IMR-90 (cell line): ENCODE measurements at regions not wholly inside any gene's neighbourhood (a gene's known extent, or its start where the extent isn't known, plus 50 kb on each side); places are given as distances from the start of the nearest gene placed in this dataset.

Experiments
- ATAC-seq: fragments of 200-7000 bp; cut with Tn5 transposase; 2 replicates; pipeline ENCODE4 v1.9.1; 2020; ENCODE audit warnings: low read depth, mild to moderate bottlenecking, moderate library complexity
- BruUV-seq: library from RNA; stranded (reverse); fragments of 400-500 nt; replicated peaks from 2 replicates; lab custom pipeline; 2021; lab: Mats Ljungman, UMichigan
- CTCF ChIA-PET: fragments of 300-600 bp; formaldehyde crosslinking; extraction: SDS; loops from one replicate; lab custom pipeline; 2021; ENCODE audit warnings: antibody characterized with exemption; lab: Yijun Ruan, JAX
- POLR2A ChIA-PET: fragments of 300-600 bp; sonication (Branson Sonifier 250); formaldehyde crosslinking; loops from one replicate; lab custom pipeline; 2022; ENCODE audit warnings: antibody characterized with exemption; ENCODE audit not compliant: unreplicated experiment; lab: Charles Lee
- DNase-seq: peaks from one replicate; pipeline ENCODE4 v3.0.0; 2013
- H2AFZ ChIP-seq: replicated peaks from 2 replicates; pipeline ENCODE3; 2013; ENCODE audit warnings: low read length, mild to moderate bottlenecking; ENCODE audit not compliant: poor library complexity
- H2AK5ac ChIP-seq: 2 replicates; pipeline ENCODE4 v1.6.1; 2013; ENCODE audit warnings: low read depth, low read length, inconsistent platforms
- H2AK9ac ChIP-seq: replicated peaks from 2 replicates; pipeline ENCODE3; 2013; ENCODE audit warnings: mild to moderate bottlenecking, low read depth, low read length, moderate library complexity; ENCODE audit not compliant: poor library complexity
- H2BK120ac ChIP-seq: 2 replicates; pipeline ENCODE4 v1.6.1; 2013; ENCODE audit warnings: low read depth, low read length, inconsistent platforms
- H2BK15ac ChIP-seq: 3 replicates; pipeline ENCODE4 v1.6.1; 2013; ENCODE audit warnings: low read depth, low read length, inconsistent platforms
- H2BK20ac ChIP-seq: 2 replicates; pipeline ENCODE4 v1.6.1; 2013; ENCODE audit warnings: low read depth, mild to moderate bottlenecking, inconsistent platforms, low read length, moderate library complexity
- H2BK5ac ChIP-seq: 2 replicates; pipeline ENCODE4 v1.6.1; 2013; ENCODE audit warnings: mild to moderate bottlenecking, low read depth, low read length, inconsistent platforms; ENCODE audit not compliant: poor library complexity, severe bottlenecking
- H3K14ac ChIP-seq: replicated peaks from 2 replicates; pipeline ENCODE4 v1.6.1; 2013; ENCODE audit warnings: low read depth, low read length, inconsistent platforms
- H3K18ac ChIP-seq: 2 replicates; pipeline ENCODE4 v1.6.1; 2013; ENCODE audit warnings: low read depth, low read length, control low read depth
- H3K23ac ChIP-seq: 2 replicates; pipeline ENCODE4 v1.6.1; 2013; ENCODE audit warnings: low read depth, low read length, inconsistent platforms
- H3K27ac ChIP-seq: 2 replicates; pipeline ENCODE4 v1.5.1; 2013; ENCODE audit warnings: mild to moderate bottlenecking, control low read depth, low read length; ENCODE audit not compliant: insufficient read depth
- H3K27me3 ChIP-seq: 2 replicates; pipeline ENCODE4 v1.6.1; 2013; ENCODE audit warnings: low read length; ENCODE audit not compliant: control insufficient read depth, insufficient read depth
- H3K36me3 ChIP-seq: 2 replicates; pipeline ENCODE4 v1.6.1; 2013; ENCODE audit warnings: low read length, mixed read lengths; ENCODE audit not compliant: control insufficient read depth, insufficient read depth
- H3K4ac ChIP-seq: 2 replicates; pipeline ENCODE4 v1.6.1; 2013; ENCODE audit warnings: low read depth, low read length, inconsistent platforms
- H3K4me1 ChIP-seq: 2 replicates; pipeline ENCODE4 v1.6.1; 2013; ENCODE audit warnings: low read length, mixed read lengths; ENCODE audit not compliant: control insufficient read depth, insufficient read depth
- H3K4me2 ChIP-seq: 2 replicates; pipeline ENCODE4 v1.6.1; 2013; ENCODE audit warnings: low read depth, mild to moderate bottlenecking, control low read depth, low read length, moderate library complexity
- H3K4me3 ChIP-seq: 2 replicates; pipeline ENCODE4 v1.5.1; 2013; ENCODE audit warnings: low read depth, mild to moderate bottlenecking, control low read depth, low read length, moderate library complexity; ENCODE audit not compliant: insufficient read depth
- H3K56ac ChIP-seq: 2 replicates; pipeline ENCODE4 v1.6.1; 2013; ENCODE audit warnings: low read length, inconsistent platforms; ENCODE audit not compliant: insufficient read depth; ENCODE audit errors: extremely low read depth
- H3K79me1 ChIP-seq, 2 experiments: 2 replicates each; pipeline ENCODE4 v1.6.1; 2013; ENCODE audit warnings: low read length in 2 of 2, inconsistent platforms in 1 of 2, low read depth in 1 of 2
- H3K9ac ChIP-seq: 2 replicates; pipeline ENCODE4 v1.6.1; 2013; ENCODE audit warnings: low read depth, low read length, control low read depth
- H3K9me1 ChIP-seq: 2 replicates; pipeline ENCODE4 v1.6.1; 2013; ENCODE audit warnings: low read length, inconsistent platforms; ENCODE audit not compliant: insufficient read depth
- H3K9me3 ChIP-seq: 2 replicates; pipeline ENCODE4 v1.6.1; 2013; ENCODE audit warnings: low read length; ENCODE audit not compliant: control insufficient read depth, insufficient read depth
- H4K20me1 ChIP-seq: 2 replicates; pipeline ENCODE4 v1.6.1; 2013; ENCODE audit warnings: low read length, inconsistent platforms; ENCODE audit not compliant: insufficient read depth
- H4K5ac ChIP-seq: 2 replicates; pipeline ENCODE4 v1.6.1; 2013; ENCODE audit warnings: mild to moderate bottlenecking, low read depth, low read length, control low read depth
- H4K8ac ChIP-seq, 2 experiments: 2 replicates each; pipeline ENCODE4 v1.6.1; 2013; ENCODE audit warnings: low read depth in 2 of 2, low read length in 2 of 2, control low read depth in 1 of 2, inconsistent platforms in 1 of 2
- H4K91ac ChIP-seq: 2 replicates; pipeline ENCODE4 v1.6.1; 2013; ENCODE audit warnings: low read depth, low read length, inconsistent platforms; ENCODE audit not compliant: insufficient read depth
- BHLHE40 ChIP-seq: fragments of 150-350 bp; IDR thresholded peaks from 2 replicates; pipeline ENCODE4 v1.6.1; 2016; ENCODE audit warnings: mild to moderate bottlenecking, low read depth, low read length
- CHD1 ChIP-seq: IDR thresholded peaks from 2 replicates; pipeline ENCODE4 v1.6.1; 2012; ENCODE audit warnings: low read depth, low read length, improper control_type of control experiment
- CTCF ChIP-seq: conservative IDR thresholded peaks from 2 replicates; pipeline ENCODE4 v1.5.1; 2012; ENCODE audit warnings: mild to moderate bottlenecking, low read depth, low read length, improper control_type of control experiment
- ELK1 ChIP-seq: fragments of 150-350 bp; IDR thresholded peaks from 2 replicates; pipeline ENCODE4 v1.6.1; 2016; ENCODE audit warnings: low read depth, mild to moderate bottlenecking, low read length, moderate library complexity, borderline replicate concordance
- FOS ChIP-seq: fragments of 150-350 bp; IDR thresholded peaks from 2 replicates; pipeline ENCODE4 v1.6.1; 2016; ENCODE audit warnings: low read depth, low read length
- MAFK ChIP-seq: IDR thresholded peaks from 2 replicates; pipeline ENCODE4 v1.6.1; 2012; ENCODE audit warnings: low read depth, low read length, improper control_type of control experiment
- NFE2L2 ChIP-seq: fragments of 150-350 bp; IDR thresholded peaks from 2 replicates; pipeline ENCODE4 v1.6.1; 2016; ENCODE audit warnings: low read depth, mild to moderate bottlenecking, low read length
- POLR2A ChIP-seq: IDR thresholded peaks from 2 replicates; pipeline ENCODE4 v1.6.1; 2012; ENCODE audit warnings: mild to moderate bottlenecking, low read depth, low read length
- RAD21 ChIP-seq: IDR thresholded peaks from 2 replicates; pipeline ENCODE4 v1.6.1; 2012; ENCODE audit warnings: low read length, improper control_type of control experiment
- RFX5 ChIP-seq: IDR thresholded peaks from 2 replicates; pipeline ENCODE4 v1.8.0; 2012; ENCODE audit warnings: low read depth, mild to moderate bottlenecking, low read length, moderate library complexity
- SMC3 ChIP-seq: fragments of 150-350 bp; IDR thresholded peaks from 2 replicates; pipeline ENCODE4 v1.6.1; 2016; ENCODE audit warnings: low read depth, mild to moderate bottlenecking, antibody characterized with exemption, low read length, moderate library complexity
- USF2 ChIP-seq: fragments of 150-350 bp; IDR thresholded peaks from 2 replicates; pipeline ENCODE4 v1.6.1; 2017; ENCODE audit warnings: mild to moderate bottlenecking, antibody characterized with exemption, low read length, low read depth
- WGBS, 2 experiments: methylation state at CpG; one replicate each; pipeline versions ENCODE4 v1.1.5 to v1.1.7; 2013; ENCODE audit warnings: missing lambda C conversion rate in 2 of 2; ENCODE audit not compliant: insufficient read length in 1 of 2; ENCODE audit errors: extremely low coverage in 2 of 2; 5-methylcytosine and 5-hydroxymethylcytosine counted together
- dilution Hi-C: fragments of 300-500 bp; cut with HindIII; formaldehyde crosslinking; loops from one replicate; pipeline ENCODE4 v1.14.3; 2018; ENCODE audit warnings: low sequenced_read_pairs; ENCODE audit not compliant: unreplicated experiment
- in situ Hi-C: fragments of 300-500 bp; cut with MboI; formaldehyde crosslinking; loops from 3 replicates; pipeline ENCODE4 v1.14.3; 2019; ENCODE audit warnings: low sequenced_read_pairs, inconsistent platforms, mixed read lengths
- intact Hi-C: fragments of 100-400 bp; cut with micrococcal nuclease; formaldehyde crosslinking; loops from 2 replicates; pipeline ENCODE4 v1.10.0; 2022

DNA sequence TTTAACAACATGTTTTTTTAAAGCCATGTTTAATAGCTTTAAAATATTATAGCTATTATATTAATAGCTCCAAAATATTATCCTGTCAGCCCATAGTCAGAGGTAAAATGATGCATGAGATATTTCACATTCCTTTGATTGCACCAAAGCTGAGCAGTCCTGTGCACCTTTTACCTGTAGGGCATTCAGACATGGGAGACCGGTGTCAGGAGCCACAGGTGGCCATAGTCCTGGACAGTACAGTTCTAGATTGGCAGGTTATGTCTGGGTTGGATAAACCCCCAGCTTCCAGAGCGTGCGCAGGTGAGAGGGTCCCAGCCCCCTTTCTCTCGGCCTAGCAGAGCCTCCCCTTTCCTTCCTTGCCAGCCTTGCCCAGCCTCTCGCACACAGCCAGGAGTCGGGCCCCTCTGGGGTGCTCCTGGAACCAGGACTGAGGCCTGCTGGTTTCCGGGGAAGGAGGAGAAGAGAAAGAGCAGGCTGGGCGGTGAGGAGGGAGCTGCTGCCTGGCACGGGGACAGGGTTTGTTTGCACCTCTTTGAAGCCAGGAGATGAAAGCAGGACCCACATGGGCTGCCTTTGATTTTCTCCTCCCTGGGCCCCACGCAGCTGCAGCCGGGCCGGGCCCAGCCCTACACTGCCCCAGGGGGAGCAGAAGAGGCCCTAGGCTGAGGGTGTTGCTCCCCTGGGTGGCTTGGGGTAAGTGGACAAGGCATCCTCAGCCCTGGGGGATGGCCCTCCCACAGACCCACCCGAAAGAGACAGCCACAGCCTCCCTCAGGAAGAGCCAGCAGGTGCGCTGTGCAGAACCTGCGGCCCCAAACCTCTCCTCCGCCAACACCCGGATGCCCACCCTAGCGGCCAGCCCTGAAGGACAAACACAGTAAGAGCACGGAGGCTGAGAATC is 75.2 kb upstream of the TARDBP start (continued):
- TF ChIP-seq CHD1, result no peak

GRCh38 chr1:10938741-10939417 is 73.6 kb upstream of the TARDBP start:
- no TSS peak for BruUV-seq
- no peak overlapping the region for H2BK20ac ChIP-seq
- ChIA-PET POLR2A (no interaction called here), CTCF (no interaction called here)
- no peak overlapping the region for H3K27ac ChIP-seq
- no peak overlapping the region for H4K5ac ChIP-seq
- in situ Hi-C loops, result no loop called here
- H2AK5ac ChIP-seq, result no peak overlapping the region
- H3K36me3 ChIP-seq, result no peaks in the 10 kb centered on the region
- H2BK15ac ChIP-seq, result no peak overlapping the region
- intact Hi-C loops, result no loop called here
- 87% methylated on average over 8 of the region's 17 CpGs; no CpG with 5 or more reads in 1 of the 2 experiments for WGBS, 2 experiments
- no peaks in the 10 kb centered on the region for H4K20me1 ChIP-seq
- no peak overlapping the region for H2AK9ac ChIP-seq
- DNase-seq, result no peak
- peaks cover 2% of the 10 kb centered on the region; the same call in 1 of the 2 replicates for H3K4me1 ChIP-seq
- no peak overlapping the region for H2AFZ ChIP-seq
- H3K27me3 ChIP-seq, result peaks cover 29% of the 10 kb centered on the region
- no peak overlapping the region for H2BK120ac ChIP-seq
- no peaks in the 10 kb centered on the region for H3K9me3 ChIP-seq
- no peaks in the 10 kb centered on the region for H3K9me1 ChIP-seq
- H3K4me3 ChIP-seq, result no peak overlapping the region
- ATAC-seq, result no peak
- dilution Hi-C loops, result no loop called here
- H3K56ac ChIP-seq, result no peak overlapping the region
- no peak overlapping the region for H2BK5ac ChIP-seq
- no peaks in the 10 kb centered on the region for H3K79me1 ChIP-seq
- H4K91ac ChIP-seq, result no peak overlapping the region
- H3K9ac ChIP-seq, result no peak overlapping the region
- H3K4ac ChIP-seq, result no peak overlapping the region
- H3K18ac ChIP-seq, result no peak overlapping the region
- no peak overlapping the region for H3K4me2 ChIP-seq
- no peak overlapping the region for H4K8ac ChIP-seq
- H3K23ac ChIP-seq, result no peak overlapping the region
- H3K14ac ChIP-seq, result no peak overlapping the region
- TF ChIP-seq BHLHE40 (no peak), MAFK (no peak), NFE2L2 (no peak), FOS (no peak), USF2 (no peak), CHD1 (no peak), RAD21 (no peak), CTCF (no peak), SMC3 (no peak), ELK1 (no peak), RFX5 (no peak), POLR2A (no peak)
